Upper lobe of left lung (tissue), 6 donors: ENCODE measurements at regions not wholly inside any gene's neighbourhood (a gene's known extent, or its start where the extent isn't known, plus 50 kb on each side); places are given as distances from the start of the nearest gene placed in this dataset.

Experiments used
- ATAC-seq, 2 donors: fragments of 200-7000 bp; cut with Tn5 transposase; one replicate each; pipeline ENCODE4 v1.9.1; 2022; ENCODE audit warnings: mild to moderate bottlenecking in 2 of 2, moderate library complexity in 2 of 2; ENCODE audit not compliant: low FRiP score in 2 of 2
- DNase-seq, 2 donors: peaks; one replicate each; pipeline ENCODE4 v3.0.0-alpha.2; 2019 to 2020
- H3K27ac ChIP-seq, 4 donors: fragments of 200-600 bp; sonication (generic); one replicate each; pipeline ENCODE4 v1.5.1; 2016 to 2019
- H3K27me3 ChIP-seq, 4 donors: fragments of 200-600 bp; sonication (generic); one replicate each; pipeline ENCODE4 v1.5.1; 2017 to 2019
- H3K36me3 ChIP-seq, 4 donors: fragments of 200-600 bp; sonication (generic); one replicate each; pipeline ENCODE4 v1.5.1; 2016 to 2019
- H3K4me1 ChIP-seq, 4 donors: fragments of 200-600 bp; sonication (generic); one replicate each; pipeline ENCODE4 v1.5.1; 2018 to 2019
- H3K4me3 ChIP-seq, 4 donors: fragments of 200-600 bp; sonication (generic); one replicate each; pipeline ENCODE4 v1.5.1; 2017 to 2019; ENCODE audit warnings: mild to moderate bottlenecking in 2 of 4, moderate library complexity in 1 of 4
- H3K9me3 ChIP-seq, 4 donors: fragments of 200-600 bp; sonication (generic); one replicate each; pipeline ENCODE4 v1.5.1; 2018 to 2019
- CTCF ChIP-seq, 6 experiments: fragments of 450-650 bp in 4 of 6; fragments of 200-600 bp in 2 of 6; sonication (generic) in 2 of 6; IDR thresholded peaks; one replicate each; pipeline ENCODE4 v1.5.1; 2016 to 2019; ENCODE audit warnings: antibody characterized with exemption in 6 of 6
- EP300 ChIP-seq, 4 donors: sonication (generic); formaldehyde crosslinking; IDR thresholded peaks; one replicate each; pipeline ENCODE4 v1.5.1; 2017; ENCODE audit warnings: antibody characterized with exemption in 4 of 4, control low read depth in 2 of 4
- POLR2A ChIP-seq, 4 donors: fragments of 450-650 bp; IDR thresholded peaks; one replicate each; pipeline ENCODE4 v1.5.1; 2016 to 2017; ENCODE audit warnings: antibody characterized with exemption in 4 of 4, mild to moderate bottlenecking in 2 of 4
- POLR2AphosphoS5 ChIP-seq, 2 donors: sonication (generic); formaldehyde crosslinking; IDR thresholded peaks; one replicate each; pipeline ENCODE4 v1.5.1; 2017; ENCODE audit warnings: antibody characterized with exemption in 2 of 2
- WGBS, 2 donors: methylation state at CpG; one replicate each; pipeline ENCODE4 v1.1.5; 2017 to 2018; 5-methylcytosine and 5-hydroxymethylcytosine counted together
- donor health status: DM: no; HTN: no; CAD: no; lungs with moderate emphysema.
- donor health status: DM: no; HTN: yes; CAD: no; lungs with severe emphysema.

DNA sequence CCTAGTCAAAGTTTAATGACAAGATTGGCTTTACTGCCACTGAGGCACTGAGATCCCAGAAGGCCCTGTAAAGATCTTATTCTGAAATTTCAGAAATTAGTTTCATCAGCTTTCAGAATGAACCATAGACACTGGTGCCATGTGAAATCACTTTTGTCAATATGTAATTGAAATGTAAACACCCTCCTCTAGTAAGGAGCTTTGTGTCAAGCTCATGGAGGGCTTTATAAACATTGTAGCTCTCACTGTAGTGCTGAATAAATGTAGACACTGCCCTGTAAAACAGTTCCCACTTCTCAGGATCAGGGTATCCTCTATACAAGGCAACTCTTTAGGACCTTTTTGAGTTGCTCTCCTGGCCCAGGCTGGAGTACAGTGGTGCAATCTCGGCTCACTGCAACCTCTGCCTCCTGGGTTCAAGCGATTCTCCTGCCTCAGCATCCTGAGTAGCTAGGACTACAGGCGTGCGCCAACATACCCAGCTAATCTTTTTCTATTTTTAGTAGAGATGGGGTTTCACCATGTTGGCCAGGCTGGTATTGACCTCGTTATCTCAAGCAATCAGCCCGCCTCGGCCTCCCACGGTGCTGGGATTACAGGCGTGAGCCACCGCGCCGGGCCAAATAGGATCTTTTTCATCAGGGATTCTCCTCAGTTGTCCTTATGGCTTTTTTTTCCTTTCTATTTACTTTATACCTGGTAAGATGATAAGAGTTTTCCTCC is 1823.9 kb upstream of the CDH9 start:
- Histone ChIP-seq H3K9me3 (no peaks in the 10 kb centered on the region), H3K36me3 (no peaks in the 10 kb centered on the region), H3K27ac (no peak overlapping the region), H3K4me3 (no peak overlapping the region), H3K27me3 (no peaks in the 10 kb centered on the region), H3K4me1 (no peaks in the 10 kb centered on the region)
- WGBS, 2 donors: 67 to 70% methylated on average over 12 of the region's 12 CpGs
- peak in 1 of 2 donors; percentile 27 for DNase-seq
- TF ChIP-seq CTCF (IDR thresholded peaks at IDR 0.05) (no peak), EP300 (IDR thresholded peaks at IDR 0.05) (no peak), POLR2AphosphoS5 (IDR thresholded peaks at IDR 0.05) (no peak), POLR2A (IDR thresholded peaks at IDR 0.05) (no peak)
- no peak for ATAC-seq

DNA sequence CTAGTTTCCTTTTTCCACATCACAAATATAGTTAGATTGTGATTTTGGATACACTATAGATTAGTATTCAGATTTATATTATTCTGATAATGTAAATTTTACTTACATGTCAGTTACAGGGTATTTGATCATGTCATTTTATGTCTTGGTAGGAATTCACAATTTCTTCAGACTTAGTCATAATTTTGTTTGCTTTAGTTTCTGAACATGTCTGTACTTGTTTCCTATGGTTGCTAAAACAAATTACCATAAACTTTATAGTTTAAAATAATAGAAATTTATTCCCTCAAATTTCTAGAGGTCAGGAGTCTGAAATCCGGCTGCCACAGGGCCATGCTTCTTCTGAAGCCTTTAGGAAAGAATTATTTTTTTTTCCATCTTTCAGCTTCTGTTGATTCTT is 1817.2 kb upstream of the CDH9 start:
- TF ChIP-seq POLR2AphosphoS5 (IDR thresholded peaks at IDR 0.05) (no peak), EP300 (IDR thresholded peaks at IDR 0.05) (no peak), POLR2A (IDR thresholded peaks at IDR 0.05) (no peak), CTCF (IDR thresholded peaks at IDR 0.05) (no peak)
- H3K27ac ChIP-seq: no peak overlapping the region
- no peak for ATAC-seq
- WGBS, 2 donors: 68 to 79% methylated on average over 1 of the region's 1 CpG
- H3K4me3 ChIP-seq: no peak overlapping the region
- H3K36me3 ChIP-seq: no peaks in the 10 kb centered on the region
- H3K27me3 ChIP-seq: no peaks in the 10 kb centered on the region
- DNase-seq: no peak
- no peaks in the 10 kb centered on the region for H3K9me3 ChIP-seq
- no peaks in the 10 kb centered on the region for H3K4me1 ChIP-seq

DNA sequence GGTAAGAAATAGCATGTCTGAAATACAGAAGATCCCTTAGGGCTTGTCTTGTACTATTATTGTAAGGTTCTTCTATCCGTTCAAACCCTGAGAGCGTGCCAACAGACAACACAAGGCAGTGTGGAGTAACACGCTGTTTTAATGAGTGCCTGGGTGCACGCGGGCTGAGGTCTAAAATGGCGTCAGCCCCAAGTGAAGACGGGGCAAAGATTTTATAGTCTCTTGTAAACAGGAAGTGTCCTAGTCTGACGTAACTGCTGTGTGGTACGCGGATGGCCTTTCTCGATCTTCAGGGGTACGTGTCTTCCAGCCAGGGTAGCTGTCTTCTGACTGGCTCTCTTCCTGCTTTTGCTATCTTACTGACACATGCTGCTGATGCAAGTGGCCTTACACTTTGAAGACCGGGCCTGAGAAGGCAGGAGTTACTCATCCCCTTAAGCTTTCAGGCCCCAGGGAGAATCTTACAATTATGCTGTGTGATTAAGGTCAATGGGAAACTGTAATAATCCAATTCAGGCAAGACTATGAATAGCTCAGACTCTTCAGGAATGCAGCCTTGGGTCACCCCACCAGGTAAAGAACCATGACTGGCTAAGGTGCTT is 1812.0 kb upstream of the CDH9 start:
- peaks cover 0 to 13% (median 0%) of the 10 kb centered on the region in 4 donors for H3K9me3 ChIP-seq
- DNase-seq (no peak), ATAC-seq (no peak)
- no peak overlapping the region for H3K4me3 ChIP-seq
- H3K27ac ChIP-seq: no peak overlapping the region
- H3K4me1 ChIP-seq: no peaks in the 10 kb centered on the region
- H3K36me3 ChIP-seq: no peaks in the 10 kb centered on the region
- TF ChIP-seq POLR2AphosphoS5 (IDR thresholded peaks at IDR 0.05) (no peak), CTCF (IDR thresholded peaks at IDR 0.05) (no peak), POLR2A (IDR thresholded peaks at IDR 0.05) (no peak), EP300 (IDR thresholded peaks at IDR 0.05) (no peak)
- WGBS, 2 donors: 88 to 92% methylated on average over 13 of the region's 13 CpGs
- no peaks in the 10 kb centered on the region for H3K27me3 ChIP-seq

- Histone ChIP-seq H3K36me3 (no peaks in the 10 kb centered on the region), H3K4me3 (no peak overlapping the region), H3K9me3 (no peaks in the 10 kb centered on the region), H3K27me3 (no peaks in the 10 kb centered on the region), H3K27ac (no peak overlapping the region), H3K4me1 (no peaks in the 10 kb centered on the region)
- no peak for TF ChIP-seq CTCF (IDR thresholded peaks at IDR 0.05)
- ATAC-seq: no peak
- no peak for DNase-seq
- 76 to 81% methylated on average over 3 to 4 of the region's 4 CpGs for WGBS, 2 donors
Measured at GRCh38 chr5:28831042-28831441, 1792.7 kb upstream of the CDH9 start.

GRCh38 chr5:28823231-28823630 is 1784.8 kb upstream of the CDH9 start:
- DNase-seq: no peak
- Histone ChIP-seq H3K4me1 (no peaks in the 10 kb centered on the region), H3K36me3 (no peaks in the 10 kb centered on the region), H3K27me3 (no peaks in the 10 kb centered on the region), H3K9me3 (peaks cover 3 to 11% (median 5%) of the 10 kb centered on the region in 4 donors), H3K27ac (no peak overlapping the region), H3K4me3 (no peak overlapping the region)
- TF ChIP-seq CTCF (IDR thresholded peaks at IDR 0.05): no peak
- TF ChIP-seq POLR2A (IDR thresholded peaks at IDR 0.05): no peak
- 73% methylated on average over 1 of the region's 1 CpG; no CpG with 5 or more reads in 1 of the 2 donors for WGBS, 2 donors
- no peak for ATAC-seq
